Nephron progenitor cell (in vitro differentiated cells): ENCODE measurements at regions not wholly inside any gene's neighbourhood (a gene's known extent, or its start where the extent isn't known, plus 50 kb on each side); places are given as distances from the start of the nearest gene placed in this dataset.
A peak's percentile ranks its signal among the peaks of the same experiment; 100 is the strongest.

ENCODE experiments used
- DNase-seq: peaks from one replicate; pipeline ENCODE4 v3.0.0; 2021
- H3K27ac Mint-ChIP-seq: 2 replicates; pipeline ENCODE4 v1.8.0; 2021; ENCODE audit warnings: mild to moderate bottlenecking, moderate library complexity, mixed read lengths
- H3K27me3 Mint-ChIP-seq: 2 replicates; pipeline ENCODE4 v1.8.0; 2021; ENCODE audit warnings: mild to moderate bottlenecking, low read depth, mixed read lengths; ENCODE audit not compliant: poor library complexity
- H3K36me3 Mint-ChIP-seq: 2 replicates; pipeline ENCODE4 v1.8.0; 2021; ENCODE audit warnings: low read depth, mixed read lengths
- H3K4me1 Mint-ChIP-seq: 2 replicates; pipeline ENCODE4 v1.8.0; 2021; ENCODE audit warnings: mixed read lengths
- H3K4me3 Mint-ChIP-seq: 2 replicates; pipeline ENCODE4 v1.8.0; 2021; ENCODE audit warnings: mild to moderate bottlenecking, moderate library complexity, mixed read lengths
- H3K9me3 Mint-ChIP-seq: 2 replicates; pipeline ENCODE4 v1.8.0; 2021; ENCODE audit warnings: mild to moderate bottlenecking, moderate library complexity, mixed read lengths
- TF ChIP-seq, protein P1 (sequence below): fragments of 200-600 bp; sonication (generic); IDR thresholded peaks from 2 replicates; pipeline ENCODE4 v1.5.0; 2021; ENCODE audit warnings: antibody characterized with exemption

GRCh38 chr5:124907098-124907644 lies 160.7 kb upstream of the ZNF608 start:
- Mint-ChIP-seq H3K9me3 (no peaks in the 10 kb centered on the region), H3K36me3 (no peaks in the 10 kb centered on the region), H3K4me1 (peaks cover 77% of the 10 kb centered on the region), H3K27ac (peak overlapping the region; percentile 93), H3K4me3 (no peak overlapping the region), H3K27me3 (no peaks in the 10 kb centered on the region)
- TF ChIP-seq, protein P1, sequence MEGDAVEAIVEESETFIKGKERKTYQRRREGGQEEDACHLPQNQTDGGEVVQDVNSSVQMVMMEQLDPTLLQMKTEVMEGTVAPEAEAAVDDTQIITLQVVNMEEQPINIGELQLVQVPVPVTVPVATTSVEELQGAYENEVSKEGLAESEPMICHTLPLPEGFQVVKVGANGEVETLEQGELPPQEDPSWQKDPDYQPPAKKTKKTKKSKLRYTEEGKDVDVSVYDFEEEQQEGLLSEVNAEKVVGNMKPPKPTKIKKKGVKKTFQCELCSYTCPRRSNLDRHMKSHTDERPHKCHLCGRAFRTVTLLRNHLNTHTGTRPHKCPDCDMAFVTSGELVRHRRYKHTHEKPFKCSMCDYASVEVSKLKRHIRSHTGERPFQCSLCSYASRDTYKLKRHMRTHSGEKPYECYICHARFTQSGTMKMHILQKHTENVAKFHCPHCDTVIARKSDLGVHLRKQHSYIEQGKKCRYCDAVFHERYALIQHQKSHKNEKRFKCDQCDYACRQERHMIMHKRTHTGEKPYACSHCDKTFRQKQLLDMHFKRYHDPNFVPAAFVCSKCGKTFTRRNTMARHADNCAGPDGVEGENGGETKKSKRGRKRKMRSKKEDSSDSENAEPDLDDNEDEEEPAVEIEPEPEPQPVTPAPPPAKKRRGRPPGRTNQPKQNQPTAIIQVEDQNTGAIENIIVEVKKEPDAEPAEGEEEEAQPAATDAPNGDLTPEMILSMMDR: no peak
- DNase-seq: no peak

DNA sequence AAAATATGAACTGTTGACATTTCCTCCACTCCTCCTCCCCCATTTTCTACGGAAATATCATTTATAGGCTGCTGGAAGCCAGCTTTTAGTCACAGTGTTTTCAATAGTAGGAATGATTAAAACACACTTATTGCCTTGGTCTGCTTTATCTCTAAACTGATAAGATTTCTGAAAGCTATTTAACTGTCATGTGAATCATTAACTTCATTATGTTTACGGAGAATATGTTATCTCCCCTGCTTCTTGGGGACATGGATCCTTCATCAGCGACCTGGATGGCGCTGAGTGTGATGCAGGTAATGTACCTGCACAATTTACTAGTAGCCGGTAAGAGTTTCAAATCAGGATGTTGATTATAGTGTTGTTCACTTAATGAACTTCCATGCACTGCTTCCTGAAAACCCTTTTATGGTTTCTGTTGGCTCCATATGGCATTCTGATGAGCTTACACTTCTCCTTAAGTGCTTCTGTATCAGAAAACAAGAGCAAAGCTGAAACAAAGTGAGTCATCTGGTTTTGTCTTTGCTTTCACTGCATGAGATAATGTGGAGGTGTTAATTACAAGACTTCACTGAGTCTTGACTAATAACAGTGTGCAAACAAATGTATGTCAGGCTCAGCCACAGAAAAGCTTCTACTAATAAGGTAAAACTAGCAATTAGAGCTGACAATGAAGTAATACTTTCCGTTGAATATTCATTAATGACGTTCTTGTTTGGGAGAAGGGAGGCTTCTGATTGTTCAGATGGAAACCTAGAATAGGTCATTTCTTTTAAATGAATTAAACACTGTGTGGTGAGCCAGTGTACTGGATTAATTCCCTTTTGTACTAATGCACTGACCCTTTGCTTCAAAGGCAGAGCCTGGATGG lies 162.4 kb upstream of the ZNF608 start:
- no peaks in the 10 kb centered on the region for H3K36me3 Mint-ChIP-seq
- no peaks in the 10 kb centered on the region for H3K9me3 Mint-ChIP-seq
- no peaks in the 10 kb centered on the region for H3K27me3 Mint-ChIP-seq
- TF ChIP-seq, protein P1: no peak
- no peak for DNase-seq
- H3K4me3 Mint-ChIP-seq: no peak overlapping the region
- peaks cover 65% of the 10 kb centered on the region for H3K4me1 Mint-ChIP-seq
- no peak overlapping the region for H3K27ac Mint-ChIP-seq

DNA sequence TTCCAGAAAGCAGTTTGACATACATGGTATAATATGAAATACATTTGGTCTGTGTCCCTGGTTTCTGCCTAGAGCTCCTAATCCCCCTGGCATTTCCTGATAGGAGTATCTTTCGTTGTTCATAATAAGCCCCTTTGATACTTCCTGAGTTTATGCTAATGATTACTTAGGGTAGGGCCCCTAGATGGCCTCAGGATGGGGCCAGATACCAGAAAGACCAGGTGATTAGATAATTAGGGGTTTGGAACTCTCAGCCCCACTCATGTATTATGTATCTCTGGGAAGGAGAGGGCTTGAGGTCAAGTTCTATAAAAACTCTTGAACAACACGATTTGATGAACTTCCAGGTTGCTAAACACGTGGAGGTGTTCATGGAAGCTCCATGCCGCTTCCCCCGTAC lies 163.3 kb upstream of the ZNF608 start:
- Mint-ChIP-seq H3K36me3 (peaks cover 7% of the 10 kb centered on the region), H3K4me1 (peaks cover 56% of the 10 kb centered on the region), H3K27me3 (no peaks in the 10 kb centered on the region), H3K4me3 (no peak overlapping the region), H3K9me3 (peaks cover 7% of the 10 kb centered on the region), H3K27ac (peak overlapping the region; percentile 86)
- no peak for DNase-seq
- TF ChIP-seq, protein P1: no peak

DNA sequence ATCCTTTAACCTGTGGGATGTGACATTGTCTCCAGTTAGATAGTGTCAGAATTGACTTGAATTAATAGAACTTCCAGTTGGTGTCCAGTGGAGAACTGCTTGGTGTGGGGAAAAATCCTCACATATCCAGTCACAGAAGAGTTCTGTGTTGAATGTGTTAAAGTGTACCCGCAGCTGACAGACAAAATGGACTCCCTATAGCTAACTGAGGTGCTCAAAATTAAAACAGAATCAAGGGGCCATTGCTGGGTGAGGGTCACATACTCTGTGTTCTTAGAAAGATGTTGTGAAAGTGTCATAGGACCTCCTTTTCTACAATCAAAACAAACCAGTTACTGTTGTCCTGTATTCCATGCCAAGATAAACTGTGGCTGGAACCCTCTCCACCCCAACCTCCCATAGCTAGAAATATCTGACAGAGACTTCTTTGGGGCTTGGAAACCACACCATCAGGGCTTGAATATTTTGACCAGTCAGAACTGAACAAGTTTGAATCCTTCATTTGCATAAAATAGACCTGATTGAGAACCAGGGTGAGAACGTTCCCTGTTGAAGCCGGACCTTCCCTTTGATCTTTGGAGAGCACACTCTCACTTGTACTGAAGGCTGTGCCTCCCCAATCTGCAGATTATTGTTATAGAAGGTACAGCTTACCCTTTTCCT lies 164.0 kb upstream of the ZNF608 start:
- TF ChIP-seq, protein P1: no peak
- Mint-ChIP-seq H3K36me3 (peaks cover 14% of the 10 kb centered on the region), H3K4me1 (peaks cover 48% of the 10 kb centered on the region), H3K9me3 (peaks cover 15% of the 10 kb centered on the region), H3K27me3 (no peaks in the 10 kb centered on the region), H3K4me3 (no peak overlapping the region), H3K27ac (no peak overlapping the region)
- DNase-seq: no peak

DNA sequence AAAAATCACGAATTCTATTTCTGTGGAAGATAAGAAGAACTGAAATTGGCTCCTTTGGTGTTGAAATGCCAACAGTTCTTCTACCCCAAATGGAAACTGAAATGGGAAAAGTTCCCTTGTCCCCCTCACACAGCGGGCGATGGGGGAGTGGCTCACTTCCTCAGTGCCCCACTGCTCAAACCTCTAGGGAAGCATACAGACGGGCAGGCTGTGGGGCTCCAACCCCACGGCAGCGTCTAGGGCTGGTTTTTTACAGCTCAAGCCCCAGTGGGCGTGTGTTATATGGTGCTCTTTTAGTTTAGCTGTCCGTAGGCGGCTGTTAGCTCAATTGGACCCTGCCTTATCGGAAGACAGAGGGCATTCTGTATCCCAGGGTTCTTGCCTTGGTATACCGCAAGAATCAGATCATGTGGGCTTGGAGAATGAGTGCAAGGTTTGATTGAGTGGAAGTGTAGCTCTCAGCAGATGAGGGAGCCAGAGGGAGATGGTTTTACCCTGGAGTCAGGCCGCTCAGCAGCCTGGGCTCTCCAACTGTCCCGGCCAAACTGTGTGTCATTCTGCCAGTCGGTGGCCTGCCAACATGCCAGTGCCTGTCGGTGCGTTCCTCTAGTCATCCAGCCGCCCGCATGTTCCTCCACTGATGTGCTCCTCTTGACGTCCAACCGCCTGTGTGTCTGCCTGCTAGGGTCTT lies 166.3 kb upstream of the ZNF608 start:
- TF ChIP-seq, protein P1: no peak
- Mint-ChIP-seq H3K4me3 (no peak overlapping the region), H3K27ac (no peak overlapping the region)

More for the DNA sequence above, 166.3 kb upstream of the ZNF608 start:
- H3K9me3 Mint-ChIP-seq: peaks cover 31% of the 10 kb centered on the region
- H3K36me3 Mint-ChIP-seq: peaks cover 29% of the 10 kb centered on the region
- H3K27me3 Mint-ChIP-seq: no peaks in the 10 kb centered on the region
- H3K4me1 Mint-ChIP-seq: peaks cover 31% of the 10 kb centered on the region
- no peak for DNase-seq
